GM18502 (cell line): ENCODE measurements at regions not wholly inside any gene's neighbourhood (a gene's known extent, or its start where the extent isn't known, plus 50 kb on each side); places are given as distances from the start of the nearest gene placed in this dataset.
"Not testable (repeated sequence)": the region's sequence is repeated elsewhere in the genome, so short reads cannot be mapped to it uniquely, and the experiment has no call there.

Source experiments
- ATAC-seq: cut with Tn5 transposase; IDR thresholded peaks from one replicate; pipeline ENCODE4 v1.9.1; 2021; ENCODE audit warnings: mild to moderate bottlenecking; ENCODE audit not compliant: unreplicated experiment, poor library complexity

- no peak for ATAC-seq
These were observed 250.7 kb upstream of the TBL1XR1 start for GRCh38 chr3:177447938-177448337.

GRCh38 chr3:177448987-177449359 is 251.7 kb upstream of the TBL1XR1 start:
- peak; percentile 34 for ATAC-seq

GRCh38 chr3:177449360-177450006 is 252.2 kb upstream of the TBL1XR1 start:
- ATAC-seq, result peak; percentile 96

GRCh38 chr3:177451301-177451750 is 254.0 kb upstream of the TBL1XR1 start:
- ATAC-seq, result no peak

- ATAC-seq, result no peak
These were observed 254.9 kb upstream of the TBL1XR1 start for GRCh38 chr3:177451864-177452830.

GRCh38 chr3:177452831-177453450 is 255.7 kb upstream of the TBL1XR1 start:
- no peak for ATAC-seq

- ATAC-seq, result no peak
These were observed 256.2 kb upstream of the TBL1XR1 start for GRCh38 chr3:177453451-177453844.

GRCh38 chr3:177457204-177457603 is 259.9 kb upstream of the TBL1XR1 start:
- ATAC-seq, result not testable (repeated sequence)

GRCh38 chr3:177459401-177459800 is 262.1 kb upstream of the TBL1XR1 start:
- ATAC-seq, result no peak

- ATAC-seq, result no peak
These were observed 262.8 kb upstream of the TBL1XR1 start for GRCh38 chr3:177460047-177460446.

- no peak for ATAC-seq
These were observed 264.5 kb upstream of the TBL1XR1 start for GRCh38 chr3:177461765-177462164.

- ATAC-seq, result not testable (repeated sequence)
These were observed 266.1 kb upstream of the TBL1XR1 start for GRCh38 chr3:177463341-177463740.

GRCh38 chr3:177463863-177464262 is 266.6 kb upstream of the TBL1XR1 start:
- no peak for ATAC-seq

- ATAC-seq, result no peak
These were observed 267.3 kb upstream of the TBL1XR1 start for GRCh38 chr3:177464392-177465256.

- no peak for ATAC-seq
These were observed 268.0 kb upstream of the TBL1XR1 start for GRCh38 chr3:177465257-177465642.

- no peak for ATAC-seq
These were observed 268.8 kb upstream of the TBL1XR1 start for GRCh38 chr3:177466074-177466473.

- not testable (repeated sequence) for ATAC-seq
These were observed 269.3 kb upstream of the TBL1XR1 start for GRCh38 chr3:177466622-177467021.

- no peak for ATAC-seq
These were observed 270.1 kb upstream of the TBL1XR1 start for GRCh38 chr3:177467247-177467985.

GRCh38 chr3:177468331-177468730 is 271.0 kb upstream of the TBL1XR1 start:
- ATAC-seq, result no peak
